ENCODE measurements at regions not wholly inside any gene's neighbourhood (a gene's known extent, or its start where the extent isn't known, plus 50 kb on each side); places are given as distances from the start of the nearest gene placed in this dataset.

DNA sequence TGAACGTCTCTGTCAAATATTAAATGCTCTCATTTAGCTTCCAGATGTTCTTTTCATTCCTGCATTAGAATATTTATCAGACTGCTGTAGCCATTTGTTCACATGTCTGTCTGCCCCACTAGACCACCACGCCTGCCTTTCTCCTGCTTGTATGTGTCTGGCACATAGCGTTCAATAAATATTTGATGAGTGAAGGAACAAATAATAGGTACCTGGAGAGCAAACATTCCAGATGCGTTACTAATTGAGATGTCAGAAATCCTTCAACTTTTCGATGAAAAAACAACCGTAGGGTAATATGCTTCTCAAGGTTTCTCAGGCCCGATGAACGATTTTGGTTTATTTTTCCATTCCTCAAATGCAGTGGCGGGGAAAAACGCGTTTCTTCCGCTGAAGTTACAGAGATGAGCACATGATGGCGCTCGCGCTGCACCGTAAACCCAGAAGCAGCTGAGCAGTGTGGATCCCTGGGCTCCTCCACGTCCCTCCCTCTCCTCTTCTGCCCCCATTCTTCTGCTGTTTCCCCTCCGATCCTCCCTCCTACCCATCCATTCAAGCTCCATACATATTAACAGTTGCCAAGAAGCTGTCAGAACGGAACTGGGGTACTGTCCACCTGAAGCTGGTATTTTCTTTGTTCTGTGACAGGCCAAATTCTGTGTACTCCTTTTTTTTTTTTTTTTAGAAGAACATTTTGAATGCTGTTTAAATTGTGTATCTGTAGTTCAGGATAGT is 245.4 kb downstream of the MPDZ start:
- no peak overlapping the region for H3K4me3 Mint-ChIP-seq
- ChIA-PET POLR2A (interaction anchor here (0.5 to 0.7 kb wide), 2 partner anchors 54 to 813 kb away, joined by 3 read pairs; no protein-coding TSS in a partner anchor), CTCF (interaction anchor here (0.7 to 2.4 kb wide), 11 partner anchors 15 to 1408 kb away, joined by 3 to 13 read pairs (median 5); no protein-coding TSS in a partner anchor)

DNA sequence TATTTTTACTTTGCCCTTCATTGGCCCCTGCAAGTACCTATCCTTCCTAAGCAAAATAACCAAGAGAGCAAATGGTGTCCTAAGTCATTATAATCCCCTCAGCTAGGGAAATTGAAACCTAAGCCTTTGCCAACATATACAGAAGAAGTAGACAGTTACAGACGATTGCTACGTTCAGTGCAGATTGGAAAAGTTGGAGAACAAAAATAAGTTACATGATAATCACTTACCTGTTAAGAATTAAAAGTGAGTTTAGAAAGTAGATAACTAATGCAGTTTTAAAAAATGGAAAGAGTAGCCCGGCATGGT is 244.8 kb downstream of the MPDZ start:
- Mint-ChIP-seq H3K4me1 (peaks cover 22% of the 10 kb centered on the region), H3K4me3 (no peak overlapping the region), H3K27me3 (ENCODE audit: low read depth) (no peaks in the 10 kb centered on the region; the same call in 1 of the 2 replicates), H3K9me3 (no peaks in the 10 kb centered on the region), H3K27ac (no peak overlapping the region), H3K36me3 (peaks cover 10% of the 10 kb centered on the region)
- ATAC-seq: no peak
- ChIA-PET CTCF (interaction anchor here (0.7 to 2.4 kb wide), 11 partner anchors 14 to 1408 kb away, joined by 3 to 13 read pairs (median 5); no protein-coding TSS in a partner anchor), POLR2A (interaction anchor here (0.7 kb wide), 1 partner anchor 813 kb away, joined by 3 read pairs; no protein-coding TSS in a partner anchor)
- DNase-seq (ENCODE audit: low spot score): no peak
- TF ChIP-seq, protein P1, sequence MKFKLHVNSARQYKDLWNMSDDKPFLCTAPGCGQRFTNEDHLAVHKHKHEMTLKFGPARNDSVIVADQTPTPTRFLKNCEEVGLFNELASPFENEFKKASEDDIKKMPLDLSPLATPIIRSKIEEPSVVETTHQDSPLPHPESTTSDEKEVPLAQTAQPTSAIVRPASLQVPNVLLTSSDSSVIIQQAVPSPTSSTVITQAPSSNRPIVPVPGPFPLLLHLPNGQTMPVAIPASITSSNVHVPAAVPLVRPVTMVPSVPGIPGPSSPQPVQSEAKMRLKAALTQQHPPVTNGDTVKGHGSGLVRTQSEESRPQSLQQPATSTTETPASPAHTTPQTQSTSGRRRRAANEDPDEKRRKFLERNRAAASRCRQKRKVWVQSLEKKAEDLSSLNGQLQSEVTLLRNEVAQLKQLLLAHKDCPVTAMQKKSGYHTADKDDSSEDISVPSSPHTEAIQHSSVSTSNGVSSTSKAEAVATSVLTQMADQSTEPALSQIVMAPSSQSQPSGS (CRISPR knock-in tag; IDR thresholded peaks at IDR 0.05; ENCODE audit: borderline replicate concordance, low read depth): no peak
- TF ChIP-seq ZNF416 (CRISPR knock-in tag; IDR thresholded peaks at IDR 0.05) (no peak), EMX1 (CRISPR knock-in tag; IDR thresholded peaks at IDR 0.05) (no peak), ZNF232 (CRISPR knock-in tag; IDR thresholded peaks at IDR 0.05) (no peak), GRHL2 (CRISPR knock-in tag; IDR thresholded peaks at IDR 0.05; ENCODE audit: insufficient replicate concordance, severe bottlenecking) (no peak), JAZF1 (CRISPR knock-in tag; IDR thresholded peaks at IDR 0.05) (no peak), CREM (CRISPR knock-in tag; IDR thresholded peaks at IDR 0.05) (no peak), FOXK1 (CRISPR knock-in tag; IDR thresholded peaks at IDR 0.05) (no peak), TEAD1 (CRISPR knock-in tag; IDR thresholded peaks at IDR 0.05) (no peak), KAT7 (CRISPR knock-in tag; IDR thresholded peaks at IDR 0.05; ENCODE audit: borderline replicate concordance) (no peak)
- TF ChIP-seq, protein P2, sequence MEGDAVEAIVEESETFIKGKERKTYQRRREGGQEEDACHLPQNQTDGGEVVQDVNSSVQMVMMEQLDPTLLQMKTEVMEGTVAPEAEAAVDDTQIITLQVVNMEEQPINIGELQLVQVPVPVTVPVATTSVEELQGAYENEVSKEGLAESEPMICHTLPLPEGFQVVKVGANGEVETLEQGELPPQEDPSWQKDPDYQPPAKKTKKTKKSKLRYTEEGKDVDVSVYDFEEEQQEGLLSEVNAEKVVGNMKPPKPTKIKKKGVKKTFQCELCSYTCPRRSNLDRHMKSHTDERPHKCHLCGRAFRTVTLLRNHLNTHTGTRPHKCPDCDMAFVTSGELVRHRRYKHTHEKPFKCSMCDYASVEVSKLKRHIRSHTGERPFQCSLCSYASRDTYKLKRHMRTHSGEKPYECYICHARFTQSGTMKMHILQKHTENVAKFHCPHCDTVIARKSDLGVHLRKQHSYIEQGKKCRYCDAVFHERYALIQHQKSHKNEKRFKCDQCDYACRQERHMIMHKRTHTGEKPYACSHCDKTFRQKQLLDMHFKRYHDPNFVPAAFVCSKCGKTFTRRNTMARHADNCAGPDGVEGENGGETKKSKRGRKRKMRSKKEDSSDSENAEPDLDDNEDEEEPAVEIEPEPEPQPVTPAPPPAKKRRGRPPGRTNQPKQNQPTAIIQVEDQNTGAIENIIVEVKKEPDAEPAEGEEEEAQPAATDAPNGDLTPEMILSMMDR (IDR thresholded peaks at IDR 0.05): no peak
- TF ChIP-seq, protein P3, sequence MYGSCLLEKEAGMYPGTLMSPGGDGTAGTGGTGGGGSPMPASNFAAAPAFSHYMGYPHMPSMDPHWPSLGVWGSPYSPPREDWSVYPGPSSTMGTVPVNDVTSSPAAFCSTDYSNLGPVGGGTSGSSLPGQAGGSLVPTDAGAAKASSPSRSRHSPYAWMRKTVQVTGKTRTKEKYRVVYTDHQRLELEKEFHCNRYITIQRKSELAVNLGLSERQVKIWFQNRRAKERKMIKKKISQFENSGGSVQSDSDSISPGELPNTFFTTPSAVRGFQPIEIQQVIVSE (CRISPR knock-in tag; IDR thresholded peaks at IDR 0.05; ENCODE audit: borderline replicate concordance): no peak
- TF ChIP-seq, protein P4, sequence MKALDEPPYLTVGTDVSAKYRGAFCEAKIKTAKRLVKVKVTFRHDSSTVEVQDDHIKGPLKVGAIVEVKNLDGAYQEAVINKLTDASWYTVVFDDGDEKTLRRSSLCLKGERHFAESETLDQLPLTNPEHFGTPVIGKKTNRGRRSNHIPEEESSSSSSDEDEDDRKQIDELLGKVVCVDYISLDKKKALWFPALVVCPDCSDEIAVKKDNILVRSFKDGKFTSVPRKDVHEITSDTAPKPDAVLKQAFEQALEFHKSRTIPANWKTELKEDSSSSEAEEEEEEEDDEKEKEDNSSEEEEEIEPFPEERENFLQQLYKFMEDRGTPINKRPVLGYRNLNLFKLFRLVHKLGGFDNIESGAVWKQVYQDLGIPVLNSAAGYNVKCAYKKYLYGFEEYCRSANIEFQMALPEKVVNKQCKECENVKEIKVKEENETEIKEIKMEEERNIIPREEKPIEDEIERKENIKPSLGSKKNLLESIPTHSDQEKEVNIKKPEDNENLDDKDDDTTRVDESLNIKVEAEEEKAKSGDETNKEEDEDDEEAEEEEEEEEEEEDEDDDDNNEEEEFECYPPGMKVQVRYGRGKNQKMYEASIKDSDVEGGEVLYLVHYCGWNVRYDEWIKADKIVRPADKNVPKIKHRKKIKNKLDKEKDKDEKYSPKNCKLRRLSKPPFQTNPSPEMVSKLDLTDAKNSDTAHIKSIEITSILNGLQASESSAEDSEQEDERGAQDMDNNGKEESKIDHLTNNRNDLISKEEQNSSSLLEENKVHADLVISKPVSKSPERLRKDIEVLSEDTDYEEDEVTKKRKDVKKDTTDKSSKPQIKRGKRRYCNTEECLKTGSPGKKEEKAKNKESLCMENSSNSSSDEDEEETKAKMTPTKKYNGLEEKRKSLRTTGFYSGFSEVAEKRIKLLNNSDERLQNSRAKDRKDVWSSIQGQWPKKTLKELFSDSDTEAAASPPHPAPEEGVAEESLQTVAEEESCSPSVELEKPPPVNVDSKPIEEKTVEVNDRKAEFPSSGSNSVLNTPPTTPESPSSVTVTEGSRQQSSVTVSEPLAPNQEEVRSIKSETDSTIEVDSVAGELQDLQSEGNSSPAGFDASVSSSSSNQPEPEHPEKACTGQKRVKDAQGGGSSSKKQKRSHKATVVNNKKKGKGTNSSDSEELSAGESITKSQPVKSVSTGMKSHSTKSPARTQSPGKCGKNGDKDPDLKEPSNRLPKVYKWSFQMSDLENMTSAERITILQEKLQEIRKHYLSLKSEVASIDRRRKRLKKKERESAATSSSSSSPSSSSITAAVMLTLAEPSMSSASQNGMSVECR (CRISPR knock-in tag; IDR thresholded peaks at IDR 0.05; ENCODE audit: borderline replicate concordance): no peak
- TF ChIP-seq, protein P5, sequence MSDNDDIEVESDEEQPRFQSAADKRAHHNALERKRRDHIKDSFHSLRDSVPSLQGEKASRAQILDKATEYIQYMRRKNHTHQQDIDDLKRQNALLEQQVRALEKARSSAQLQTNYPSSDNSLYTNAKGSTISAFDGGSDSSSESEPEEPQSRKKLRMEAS (CRISPR knock-in tag; IDR thresholded peaks at IDR 0.05): no peak
- TF ChIP-seq, protein P6, sequence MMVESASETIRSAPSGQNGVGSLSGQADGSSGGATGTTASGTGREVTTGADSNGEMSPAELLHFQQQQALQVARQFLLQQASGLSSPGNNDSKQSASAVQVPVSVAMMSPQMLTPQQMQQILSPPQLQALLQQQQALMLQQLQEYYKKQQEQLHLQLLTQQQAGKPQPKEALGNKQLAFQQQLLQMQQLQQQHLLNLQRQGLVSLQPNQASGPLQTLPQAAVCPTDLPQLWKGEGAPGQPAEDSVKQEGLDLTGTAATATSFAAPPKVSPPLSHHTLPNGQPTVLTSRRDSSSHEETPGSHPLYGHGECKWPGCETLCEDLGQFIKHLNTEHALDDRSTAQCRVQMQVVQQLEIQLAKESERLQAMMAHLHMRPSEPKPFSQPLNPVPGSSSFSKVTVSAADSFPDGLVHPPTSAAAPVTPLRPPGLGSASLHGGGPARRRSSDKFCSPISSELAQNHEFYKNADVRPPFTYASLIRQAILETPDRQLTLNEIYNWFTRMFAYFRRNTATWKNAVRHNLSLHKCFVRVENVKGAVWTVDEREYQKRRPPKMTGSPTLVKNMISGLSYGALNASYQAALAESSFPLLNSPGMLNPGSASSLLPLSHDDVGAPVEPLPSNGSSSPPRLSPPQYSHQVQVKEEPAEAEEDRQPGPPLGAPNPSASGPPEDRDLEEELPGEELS (CRISPR knock-in tag; IDR thresholded peaks at IDR 0.05): no peak

More for the DNA sequence above, 245.4 kb downstream of the MPDZ start:
- DNase-seq (ENCODE audit: low spot score) (peak; percentile 74), ATAC-seq (peak; percentile 100)
- no peaks in the 10 kb centered on the region for H3K9me3 Mint-ChIP-seq
- H3K36me3 Mint-ChIP-seq: peaks cover 10% of the 10 kb centered on the region
- no peaks in the 10 kb centered on the region; the same call in 1 of the 2 replicates for H3K27me3 Mint-ChIP-seq (ENCODE audit: low read depth)
- TF ChIP-seq, protein P2 (IDR thresholded peaks at IDR 0.05): peak; percentile 65
- TF ChIP-seq, protein P7, sequence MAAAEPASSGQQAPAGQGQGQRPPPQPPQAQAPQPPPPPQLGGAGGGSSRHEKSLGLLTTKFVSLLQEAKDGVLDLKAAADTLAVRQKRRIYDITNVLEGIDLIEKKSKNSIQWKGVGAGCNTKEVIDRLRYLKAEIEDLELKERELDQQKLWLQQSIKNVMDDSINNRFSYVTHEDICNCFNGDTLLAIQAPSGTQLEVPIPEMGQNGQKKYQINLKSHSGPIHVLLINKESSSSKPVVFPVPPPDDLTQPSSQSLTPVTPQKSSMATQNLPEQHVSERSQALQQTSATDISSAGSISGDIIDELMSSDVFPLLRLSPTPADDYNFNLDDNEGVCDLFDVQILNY (CRISPR knock-in tag; IDR thresholded peaks at IDR 0.05): no peak
- H3K27ac Mint-ChIP-seq: no peak overlapping the region
- peaks cover 22% of the 10 kb centered on the region for H3K4me1 Mint-ChIP-seq

Data from WTC11 (cell line).